ENCODE measurements at regions not wholly inside any gene's neighbourhood (a gene's known extent, or its start where the extent isn't known, plus 50 kb on each side); places are given as distances from the start of the nearest gene placed in this dataset.

DNA sequence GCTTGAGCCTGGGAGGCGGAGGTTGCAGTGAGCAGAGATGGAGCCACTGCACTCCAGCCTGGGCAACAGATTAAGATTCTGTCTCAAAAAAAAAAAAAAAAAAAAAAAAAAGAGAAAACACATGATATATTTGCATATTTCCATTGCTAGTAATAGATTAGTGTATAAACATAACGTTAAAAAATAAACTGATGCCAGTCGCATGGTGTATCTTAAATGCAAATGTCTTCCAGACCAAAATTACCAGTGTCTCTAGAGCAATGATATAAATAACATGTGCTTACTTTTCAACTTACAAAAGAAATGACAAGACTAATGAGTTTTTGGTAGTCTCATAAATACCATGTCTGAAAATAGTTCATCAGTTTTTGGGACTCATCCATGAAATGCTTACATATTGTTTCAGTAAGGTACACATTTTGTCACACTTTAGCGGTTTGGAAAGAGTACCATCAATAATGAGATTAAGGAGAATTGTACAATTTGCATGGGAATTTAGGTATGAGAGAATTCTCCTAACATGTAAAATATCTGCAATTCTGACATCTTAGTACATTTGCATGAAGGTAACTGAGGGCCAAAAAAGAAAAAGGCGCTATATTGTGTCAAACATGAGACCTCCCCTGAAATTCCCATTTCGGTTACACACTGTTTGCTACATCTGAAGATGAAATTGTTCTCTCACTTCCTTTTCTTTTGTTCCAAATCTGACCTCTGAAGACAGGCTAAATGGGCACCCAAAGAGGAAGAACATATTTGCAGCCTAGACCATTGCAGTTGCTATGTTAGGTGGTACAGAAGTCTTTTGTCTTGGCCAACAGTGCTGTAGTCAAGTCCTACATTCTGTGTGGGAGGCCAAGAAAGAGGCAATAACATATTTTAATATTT, 51.5 kb upstream of the PIP4K2A start:
- DNase-seq: no peak

DNA sequence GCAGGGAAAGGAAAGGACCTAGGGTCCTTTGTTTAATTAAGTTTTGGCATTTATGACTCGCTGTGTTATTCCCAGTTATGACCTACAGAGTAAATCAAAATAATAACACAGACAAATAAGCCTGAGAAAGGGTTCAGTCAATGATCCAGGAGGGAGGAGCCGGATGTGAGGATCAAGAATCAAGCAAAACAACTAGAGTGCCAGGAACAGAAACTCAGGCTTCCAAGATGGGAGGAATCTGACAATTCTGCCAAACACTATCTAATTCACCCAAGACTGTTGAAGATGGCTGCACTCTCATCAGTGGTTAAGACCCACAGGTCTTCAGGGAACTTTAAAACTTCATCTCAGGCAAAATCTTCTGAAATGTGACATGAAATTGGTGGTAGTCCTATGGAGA, 50.3 kb upstream of the PIP4K2A start:
- DNase-seq: no peak

Data from C1 segment of cervical spinal cord (tissue), 14 donors.